KMS-11 (cell line): ENCODE measurements at regions not wholly inside any gene's neighbourhood (a gene's known extent, or its start where the extent isn't known, plus 50 kb on each side); places are given as distances from the start of the nearest gene placed in this dataset.

Experiments used
- H2AFZ ChIP-seq: fragments of 200-600 bp; sonication (generic); 2 replicates; pipeline ENCODE4 v1.6.1; 2016; ENCODE audit warnings: antibody characterized with exemption, mixed run types, low read depth
- H3K27ac ChIP-seq: fragments of 200-600 bp; sonication (generic); 2 replicates; pipeline ENCODE4 v1.6.1; 2016; ENCODE audit warnings: mild to moderate bottlenecking, mixed run types
- H3K27me3 ChIP-seq: fragments of 200-600 bp; sonication (generic); 2 replicates; pipeline ENCODE4 v1.6.1; 2017; ENCODE audit warnings: mild to moderate bottlenecking, low read depth, mixed run types, moderate library complexity; ENCODE audit not compliant: insufficient read depth
- H3K36me3 ChIP-seq: fragments of 200-600 bp; sonication (generic); 2 replicates; pipeline ENCODE4 v1.6.1; 2017; ENCODE audit warnings: mild to moderate bottlenecking, mixed run types; ENCODE audit not compliant: insufficient read depth
- H3K4me1 ChIP-seq: fragments of 200-600 bp; sonication (generic); 2 replicates; pipeline ENCODE4 v1.6.1; 2016; ENCODE audit warnings: mild to moderate bottlenecking, low read depth, mixed run types; ENCODE audit not compliant: poor library complexity, severe bottlenecking
- H3K4me2 ChIP-seq: fragments of 200-600 bp; sonication (generic); 2 replicates; pipeline ENCODE4 v1.7.0; 2016; ENCODE audit warnings: mild to moderate bottlenecking, mixed run types
- H3K4me3 ChIP-seq: fragments of 200-600 bp; sonication (generic); IDR thresholded peaks from 2 replicates; pipeline ENCODE4 v1.6.1; 2017; ENCODE audit warnings: low read depth, low read length, mixed read lengths; ENCODE audit not compliant: insufficient read depth
- H3K79me2 ChIP-seq: fragments of 200-600 bp; sonication (generic); 2 replicates; pipeline ENCODE4 v1.6.1; 2016; ENCODE audit warnings: low read depth, mixed run types; ENCODE audit not compliant: insufficient read depth
- H3K9ac ChIP-seq: fragments of 200-600 bp; sonication (generic); 2 replicates; pipeline ENCODE4 v1.6.1; 2016; ENCODE audit warnings: mild to moderate bottlenecking, mixed run types
- H4K20me1 ChIP-seq: fragments of 200-600 bp; sonication (generic); 2 replicates; pipeline ENCODE4 v1.6.1; 2016; ENCODE audit warnings: mild to moderate bottlenecking, mixed run types; ENCODE audit not compliant: insufficient read depth
- CTCF ChIP-seq: fragments of 200-600 bp; sonication (generic); conservative IDR thresholded peaks from 2 replicates; pipeline ENCODE4 v1.6.1; 2017; ENCODE audit warnings: low read depth, mild to moderate bottlenecking, antibody characterized with exemption, low read length, moderate library complexity, mixed read lengths

GRCh38 chr7:131183072-131183471, 144.6 kb upstream of the MKLN1 start:
- H3K36me3 ChIP-seq, result no peaks in the 10 kb centered on the region
- no peaks in the 10 kb centered on the region for H3K79me2 ChIP-seq
- TF ChIP-seq CTCF, result no peak
- peaks cover 3% of the 10 kb centered on the region for H3K4me1 ChIP-seq
- H3K27ac ChIP-seq, result no peak overlapping the region
- no peak overlapping the region for H3K9ac ChIP-seq
- no peaks in the 10 kb centered on the region for H4K20me1 ChIP-seq
- H2AFZ ChIP-seq, result no peak overlapping the region
- H3K4me2 ChIP-seq, result no peak overlapping the region
- H3K4me3 ChIP-seq, result no peak overlapping the region
- no peaks in the 10 kb centered on the region for H3K27me3 ChIP-seq

GRCh38 chr7:131183611-131184119, 144.0 kb upstream of the MKLN1 start:
- Histone ChIP-seq H4K20me1 (no peaks in the 10 kb centered on the region), H3K36me3 (no peaks in the 10 kb centered on the region), H3K4me2 (no peak overlapping the region), H3K4me1 (peaks cover 9% of the 10 kb centered on the region), H3K9ac (no peak overlapping the region), H3K79me2 (no peaks in the 10 kb centered on the region), H3K27me3 (no peaks in the 10 kb centered on the region), H3K27ac (no peak overlapping the region), H2AFZ (no peak overlapping the region), H3K4me3 (no peak overlapping the region)
- no peak for TF ChIP-seq CTCF

DNA sequence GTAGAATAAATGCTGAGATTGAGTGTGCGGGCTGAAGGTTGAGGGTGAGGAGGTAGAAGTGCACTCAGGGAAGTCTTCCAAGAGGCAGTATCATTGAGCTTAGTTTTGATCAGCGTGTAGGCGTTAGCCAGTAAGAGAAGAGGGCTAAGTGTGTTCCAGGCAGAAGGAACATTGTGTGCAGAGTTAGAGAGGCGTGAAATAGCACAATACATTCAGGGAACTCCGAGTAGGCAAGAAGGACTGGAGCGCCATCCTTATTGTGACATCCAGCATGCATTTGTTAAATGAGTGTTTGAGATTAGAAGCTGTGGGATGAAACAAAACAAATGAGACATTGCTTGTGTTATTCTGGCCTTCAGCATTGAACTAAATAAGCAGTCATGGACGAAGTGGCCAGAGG, 140.9 kb upstream of the MKLN1 start:
- no peak for TF ChIP-seq CTCF
- no peak overlapping the region for H3K4me2 ChIP-seq
- no peaks in the 10 kb centered on the region for H3K79me2 ChIP-seq
- H3K4me1 ChIP-seq, result peaks cover 15% of the 10 kb centered on the region
- no peak overlapping the region for H3K4me3 ChIP-seq
- H3K27ac ChIP-seq, result no peak overlapping the region
- H4K20me1 ChIP-seq, result no peaks in the 10 kb centered on the region
- H3K27me3 ChIP-seq, result no peaks in the 10 kb centered on the region
- no peak overlapping the region for H2AFZ ChIP-seq
- H3K9ac ChIP-seq, result no peak overlapping the region
- no peaks in the 10 kb centered on the region for H3K36me3 ChIP-seq

DNA sequence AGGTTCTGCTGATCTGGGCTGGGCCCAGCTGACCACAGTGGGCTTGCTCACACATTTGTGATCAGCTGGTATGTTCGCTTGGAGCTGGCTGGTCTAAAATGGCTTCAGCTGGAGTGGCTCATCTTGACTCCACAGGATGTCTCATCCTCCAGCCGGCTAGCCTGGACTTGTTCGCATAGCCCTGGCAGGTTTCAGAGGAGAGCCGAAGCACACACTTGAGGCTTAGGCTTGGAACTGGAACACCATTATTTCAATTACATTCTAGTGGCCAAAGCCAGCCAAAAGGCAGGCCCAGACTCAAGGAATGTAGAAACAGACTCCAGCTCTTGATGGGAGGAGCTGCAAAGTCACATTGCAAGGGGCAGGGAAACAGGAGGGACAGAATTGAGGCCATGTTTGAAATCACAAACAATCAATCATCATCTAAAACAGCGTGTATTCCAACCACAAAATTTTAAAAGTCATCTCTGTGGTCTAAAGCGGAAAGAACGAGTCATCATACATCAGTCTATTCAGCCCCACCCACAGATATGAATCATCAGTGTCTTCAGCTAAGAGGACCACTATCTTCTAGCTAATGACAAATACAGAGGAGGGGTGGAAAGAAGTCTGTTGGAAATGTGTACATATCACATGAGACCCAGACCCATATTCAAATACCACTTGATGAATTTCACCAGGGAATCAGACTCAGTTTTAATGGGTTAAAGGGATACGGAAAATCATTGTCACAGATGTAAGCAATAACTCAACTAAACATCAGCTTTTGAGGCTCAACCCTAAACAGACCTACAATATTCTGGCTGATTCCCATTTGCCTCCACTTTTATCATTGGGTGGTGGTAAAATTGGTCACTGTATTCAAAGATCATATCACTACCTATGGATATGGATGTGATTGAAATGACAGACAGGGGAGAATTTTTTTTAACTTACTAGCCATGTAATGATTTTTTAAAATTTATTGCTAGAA, 139.0 kb upstream of the MKLN1 start:
- Histone ChIP-seq H4K20me1 (no peaks in the 10 kb centered on the region), H3K4me3 (no peak overlapping the region), H3K4me1 (peaks cover 15% of the 10 kb centered on the region), H2AFZ (no peak overlapping the region), H3K27ac (no peak overlapping the region), H3K79me2 (no peaks in the 10 kb centered on the region), H3K27me3 (no peaks in the 10 kb centered on the region), H3K36me3 (no peaks in the 10 kb centered on the region), H3K9ac (no peak overlapping the region), H3K4me2 (peak overlapping the region; percentile 12; the same call in 1 of the 2 replicates)
- no peak for TF ChIP-seq CTCF
